MM.1S (cell line): ENCODE measurements at regions not wholly inside any gene's neighbourhood (a gene's known extent, or its start where the extent isn't known, plus 50 kb on each side); places are given as distances from the start of the nearest gene placed in this dataset.
"Not testable (repeated sequence)": the region's sequence is repeated elsewhere in the genome, so short reads cannot be mapped to it uniquely, and the experiment has no call there.

Experiments
- DNase-seq: peaks from one replicate; pipeline ENCODE4 v3.0.0-alpha.2; 2015
- H2AFZ ChIP-seq: fragments of 300-600 bp; sonication (generic); 2 replicates; pipeline ENCODE4 v1.6.0; 2016; ENCODE audit warnings: antibody characterized with exemption, low read length
- H3F3A ChIP-seq: fragments of 300-600 bp; sonication (generic); 2 replicates; pipeline ENCODE4 v1.6.1; 2016; ENCODE audit warnings: mild to moderate bottlenecking, antibody characterized with exemption, low read length, moderate library complexity, mixed read lengths; ENCODE audit not compliant: insufficient read depth
- H3K27ac ChIP-seq: fragments of 300-600 bp; sonication (generic); 2 replicates; pipeline ENCODE4 v1.5.1; 2016; ENCODE audit warnings: mild to moderate bottlenecking, low read length
- H3K27me3 ChIP-seq: fragments of 300-600 bp; sonication (generic); replicated peaks from 2 replicates; pipeline ENCODE4 v1.6.0; 2016; ENCODE audit warnings: low read length; ENCODE audit not compliant: insufficient read depth
- H3K36me3 ChIP-seq: fragments of 300-600 bp; sonication (generic); replicated peaks from 2 replicates; pipeline ENCODE4 v1.6.1; 2016; ENCODE audit warnings: mild to moderate bottlenecking, low read length, mixed read lengths; ENCODE audit not compliant: insufficient read depth
- H3K4me1 ChIP-seq: fragments of 300-600 bp; sonication (generic); 2 replicates; pipeline ENCODE4 v1.6.1; 2016; ENCODE audit warnings: low read length, mixed read lengths
- H3K4me2 ChIP-seq: fragments of 300-600 bp; sonication (generic); 2 replicates; pipeline ENCODE4 v1.6.0; 2016; ENCODE audit warnings: low read depth, low read length
- H3K4me3 ChIP-seq: fragments of 300-600 bp; sonication (generic); 2 replicates; pipeline ENCODE4 v1.5.1; 2016; ENCODE audit warnings: low read length, mixed read lengths
- H3K79me2 ChIP-seq: fragments of 300-600 bp; sonication (generic); 2 replicates; pipeline ENCODE4 v1.6.1; 2016; ENCODE audit warnings: mixed run types, low read length, mixed read lengths
- H3K9ac ChIP-seq: fragments of 300-600 bp; sonication (generic); 2 replicates; pipeline ENCODE4 v1.6.1; 2016; ENCODE audit warnings: low read length, mixed read lengths
- H3K9me2 ChIP-seq: fragments of 300-600 bp; sonication (generic); replicated peaks from 2 replicates; pipeline ENCODE4 v1.6.1; 2016; ENCODE audit warnings: mild to moderate bottlenecking, low read length, mixed read lengths; ENCODE audit not compliant: insufficient read depth
- H3K9me3 ChIP-seq: fragments of 300-600 bp; sonication (generic); replicated peaks from 2 replicates; pipeline ENCODE4 v1.6.1; 2016; ENCODE audit warnings: mild to moderate bottlenecking, low read length, mixed read lengths; ENCODE audit not compliant: insufficient read depth
- H4K20me1 ChIP-seq: fragments of 300-600 bp; sonication (generic); 2 replicates; pipeline ENCODE4 v1.6.1; 2016; ENCODE audit warnings: mild to moderate bottlenecking, low read length, moderate library complexity, mixed read lengths; ENCODE audit not compliant: insufficient read depth
- CTCF ChIP-seq: fragments of 300-600 bp; sonication (generic); IDR thresholded peaks from 2 replicates; pipeline ENCODE4 v1.5.1; 2016; ENCODE audit warnings: antibody characterized with exemption, low read length, mixed read lengths

DNA sequence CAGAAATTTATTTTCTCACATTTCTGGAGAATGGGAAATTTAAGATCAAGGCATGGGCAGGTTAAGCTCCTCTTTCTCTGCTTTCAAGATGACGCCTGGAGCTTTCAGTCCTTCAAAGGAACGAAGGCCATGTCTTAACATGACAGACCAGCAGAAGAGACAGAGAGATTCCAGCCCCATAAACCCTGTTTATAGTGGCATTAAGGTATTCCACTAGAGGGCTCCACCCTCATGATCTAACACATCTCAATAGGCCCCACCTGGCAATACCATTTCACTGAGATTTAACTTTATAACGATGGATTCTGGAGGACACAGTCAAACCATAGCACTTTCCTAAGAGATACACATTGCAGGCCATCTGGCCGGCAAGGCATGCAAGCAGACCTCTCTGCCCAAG is 1406.1 kb downstream of the RPIA start:
- H3K27me3 ChIP-seq, H2AFZ ChIP-seq, H3K36me3 ChIP-seq, H3K4me1 ChIP-seq, H3K9ac ChIP-seq, H3K27ac ChIP-seq, H3K4me2 ChIP-seq, H3K9me2 ChIP-seq, H3K79me2 ChIP-seq, H3F3A ChIP-seq, H3K4me3 ChIP-seq, H4K20me1 ChIP-seq, DNase-seq, H3K9me3 ChIP-seq: not testable (repeated sequence)

DNA sequence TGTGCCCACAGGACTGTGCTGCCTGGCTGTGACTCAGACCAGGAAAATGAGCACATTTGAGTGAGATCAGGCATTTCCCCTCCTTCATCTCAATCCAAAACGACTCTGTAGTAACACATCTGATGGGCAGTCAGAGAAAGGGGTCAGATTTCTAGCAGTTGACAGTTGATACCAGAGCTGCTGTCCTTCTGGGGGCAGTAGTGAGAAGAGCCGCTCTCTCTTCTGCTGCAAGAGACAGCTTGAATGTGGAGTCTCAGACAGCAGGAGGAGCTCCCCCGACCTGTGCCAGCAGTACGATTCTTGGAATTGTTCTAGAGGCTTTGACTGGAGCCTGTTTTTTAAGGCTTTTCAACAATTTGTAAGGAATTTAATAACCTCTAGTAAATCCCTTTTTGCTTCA is 1413.7 kb downstream of the RPIA start:
- not testable (repeated sequence) for H3K9ac ChIP-seq, H3K27ac ChIP-seq, H3K79me2 ChIP-seq, H3K9me2 ChIP-seq, H3K4me3 ChIP-seq, DNase-seq, H3K27me3 ChIP-seq, H4K20me1 ChIP-seq, H3K4me2 ChIP-seq, H3K9me3 ChIP-seq, H2AFZ ChIP-seq, H3K4me1 ChIP-seq, H3K36me3 ChIP-seq, H3F3A ChIP-seq

DNA sequence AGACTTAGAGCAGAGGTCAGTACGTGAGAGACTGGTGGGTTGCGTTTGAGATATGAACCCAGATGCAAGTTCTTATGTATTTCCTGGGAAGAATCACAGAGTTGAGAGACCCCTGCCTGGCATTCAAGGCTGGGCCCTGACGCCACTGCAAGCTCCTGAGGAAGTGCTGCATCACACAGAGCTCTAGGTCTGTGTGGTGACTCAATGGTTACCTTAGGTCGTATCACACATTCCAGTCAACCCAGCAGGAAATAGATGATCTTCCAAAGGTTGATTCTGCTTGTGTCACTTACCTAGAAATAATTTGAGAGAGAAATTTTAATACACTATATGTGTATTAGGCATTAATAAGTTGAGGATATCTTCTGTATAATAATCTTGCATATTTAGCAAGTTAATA is 1431.9 kb downstream of the RPIA start:
- H3K4me1 ChIP-seq: not testable (repeated sequence)

GRCh38 chr2:90139046-90139445 is 1447.6 kb downstream of the RPIA start:
- H3K79me2 ChIP-seq, H3F3A ChIP-seq, H3K27ac ChIP-seq, H3K4me2 ChIP-seq, H3K9me3 ChIP-seq, H3K4me1 ChIP-seq, DNase-seq, H3K27me3 ChIP-seq, H4K20me1 ChIP-seq, H3K36me3 ChIP-seq, H3K9ac ChIP-seq, H3K4me3 ChIP-seq, H3K9me2 ChIP-seq, H2AFZ ChIP-seq: not testable (repeated sequence)

More for the DNA sequence above, 1431.9 kb downstream of the RPIA start:
- H3K4me2 ChIP-seq, H3K9me2 ChIP-seq, H2AFZ ChIP-seq, H3K9ac ChIP-seq, DNase-seq, H3K9me3 ChIP-seq, H3K36me3 ChIP-seq, H3K79me2 ChIP-seq, H4K20me1 ChIP-seq, H3F3A ChIP-seq, H3K27ac ChIP-seq, H3K4me3 ChIP-seq, H3K27me3 ChIP-seq: not testable (repeated sequence)

DNA sequence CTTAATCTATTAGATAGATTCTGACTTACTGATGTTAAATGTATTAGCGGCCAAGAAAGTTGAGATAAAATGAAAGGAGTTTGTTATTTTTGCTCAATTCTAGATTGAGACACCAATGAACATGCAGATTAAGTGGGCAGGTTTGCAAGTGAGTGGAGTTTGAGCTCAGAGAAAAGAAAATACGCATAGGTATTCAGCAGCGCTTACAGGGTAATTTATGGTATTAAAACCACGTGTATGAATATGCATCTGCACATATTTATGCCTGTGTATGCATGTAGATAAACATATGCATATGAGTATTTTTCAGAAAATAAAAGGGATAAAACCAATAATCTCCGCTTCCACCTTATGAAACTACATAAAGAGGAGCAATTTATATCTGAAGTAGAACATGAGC is 1450.1 kb downstream of the RPIA start:
- H3K9me2 ChIP-seq: not testable (repeated sequence)

GRCh38 chr2:90151805-90152204 is 1460.3 kb downstream of the RPIA start:
- H2AFZ ChIP-seq, H4K20me1 ChIP-seq, H3K36me3 ChIP-seq, H3K4me1 ChIP-seq, H3K27ac ChIP-seq, H3K9me2 ChIP-seq, H3K4me2 ChIP-seq, H3K4me3 ChIP-seq, H3F3A ChIP-seq, H3K9me3 ChIP-seq, H3K79me2 ChIP-seq, H3K27me3 ChIP-seq, H3K9ac ChIP-seq: not testable (repeated sequence)
- TF ChIP-seq CTCF: peak; percentile 18; the same call in 1 of the 2 replicates
- DNase-seq: peak; percentile 6

More for the DNA sequence above, 1450.1 kb downstream of the RPIA start:
- not testable (repeated sequence) for H3F3A ChIP-seq, DNase-seq, H3K27ac ChIP-seq, H4K20me1 ChIP-seq, H2AFZ ChIP-seq, H3K9ac ChIP-seq, H3K27me3 ChIP-seq, H3K79me2 ChIP-seq, H3K4me2 ChIP-seq, H3K4me1 ChIP-seq, H3K9me3 ChIP-seq, H3K4me3 ChIP-seq, H3K36me3 ChIP-seq

DNA sequence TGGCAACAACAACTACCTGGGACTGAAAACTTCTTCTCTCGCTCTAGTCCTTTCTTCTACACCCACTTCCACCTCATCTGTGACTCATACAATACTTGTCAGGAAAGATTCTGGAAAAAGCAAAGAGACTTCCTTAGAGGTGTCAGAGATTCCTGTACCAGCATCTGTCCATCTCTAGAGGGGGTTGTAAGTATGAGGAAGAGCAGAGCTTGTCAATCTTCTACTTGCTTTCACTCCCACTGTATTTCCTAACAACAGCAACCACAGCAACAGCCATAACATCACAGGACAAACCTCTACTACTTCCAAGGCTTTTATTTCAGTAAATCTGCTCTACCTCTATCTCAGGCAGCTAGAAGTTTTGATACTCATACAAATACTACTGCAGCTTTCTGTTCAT is 1479.5 kb downstream of the RPIA start:
- H3K4me2 ChIP-seq, H3K4me1 ChIP-seq, H3K9me3 ChIP-seq, H3K27me3 ChIP-seq, H3K4me3 ChIP-seq, H3K79me2 ChIP-seq, H3K27ac ChIP-seq, H4K20me1 ChIP-seq, H3K36me3 ChIP-seq, DNase-seq, H2AFZ ChIP-seq, H3K9ac ChIP-seq, H3K9me2 ChIP-seq, H3F3A ChIP-seq: not testable (repeated sequence)

DNA sequence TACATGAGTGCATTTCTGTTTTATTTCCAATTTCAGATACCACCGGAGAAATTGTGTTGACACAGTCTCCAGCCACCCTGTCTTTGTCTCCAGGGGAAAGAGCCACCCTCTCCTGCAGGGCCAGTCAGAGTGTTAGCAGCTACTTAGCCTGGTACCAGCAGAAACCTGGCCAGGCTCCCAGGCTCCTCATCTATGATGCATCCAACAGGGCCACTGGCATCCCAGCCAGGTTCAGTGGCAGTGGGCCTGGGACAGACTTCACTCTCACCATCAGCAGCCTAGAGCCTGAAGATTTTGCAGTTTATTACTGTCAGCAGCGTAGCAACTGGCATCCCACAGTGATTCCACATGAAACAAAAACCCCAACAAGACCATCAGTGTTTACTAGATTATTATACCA is 1481.6 kb downstream of the RPIA start:
- not testable (repeated sequence) for H3F3A ChIP-seq, H3K4me1 ChIP-seq, H3K27me3 ChIP-seq, H3K4me3 ChIP-seq, H3K27ac ChIP-seq, H4K20me1 ChIP-seq, H3K9me3 ChIP-seq, H3K36me3 ChIP-seq, H3K79me2 ChIP-seq, H2AFZ ChIP-seq, H3K9ac ChIP-seq, H3K4me2 ChIP-seq, H3K9me2 ChIP-seq, DNase-seq
